ENCODE measurements at regions not wholly inside any gene's neighbourhood (a gene's known extent, or its start where the extent isn't known, plus 50 kb on each side); places are given as distances from the start of the nearest gene placed in this dataset.

DNA sequence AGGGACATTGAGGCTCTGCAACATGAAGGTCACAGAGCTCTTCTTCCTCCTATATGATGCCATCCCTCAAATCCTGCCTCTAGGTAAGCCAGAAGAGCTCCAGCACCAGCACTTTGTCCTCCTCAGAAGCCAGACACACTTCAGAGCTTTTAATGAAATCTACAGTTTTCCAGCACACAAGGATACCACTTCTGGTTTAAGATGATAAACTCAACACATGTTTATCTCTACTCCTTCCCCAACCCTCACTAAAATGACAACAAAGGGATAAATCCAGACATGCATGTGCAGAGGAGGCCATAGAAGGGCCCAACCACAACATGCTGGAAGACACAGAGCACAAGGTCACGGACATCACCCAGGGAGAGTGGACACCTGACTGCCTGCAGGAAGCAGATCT lies 195.3 kb downstream of the USP12 start:
- no peaks in the 10 kb centered on the region for H3K4me1 Mint-ChIP-seq (ENCODE audit: unreplicated experiment)
- no peak overlapping the region for H3K4me3 Mint-ChIP-seq
- no peaks in the 10 kb centered on the region for H3K9me3 Mint-ChIP-seq
- H3K27ac Mint-ChIP-seq = no peak overlapping the region
- no peak for DNase-seq (ENCODE audit: extremely low spot score, unreplicated experiment)
- H3K36me3 Mint-ChIP-seq = no peaks in the 10 kb centered on the region
- TF ChIP-seq, protein P1, sequence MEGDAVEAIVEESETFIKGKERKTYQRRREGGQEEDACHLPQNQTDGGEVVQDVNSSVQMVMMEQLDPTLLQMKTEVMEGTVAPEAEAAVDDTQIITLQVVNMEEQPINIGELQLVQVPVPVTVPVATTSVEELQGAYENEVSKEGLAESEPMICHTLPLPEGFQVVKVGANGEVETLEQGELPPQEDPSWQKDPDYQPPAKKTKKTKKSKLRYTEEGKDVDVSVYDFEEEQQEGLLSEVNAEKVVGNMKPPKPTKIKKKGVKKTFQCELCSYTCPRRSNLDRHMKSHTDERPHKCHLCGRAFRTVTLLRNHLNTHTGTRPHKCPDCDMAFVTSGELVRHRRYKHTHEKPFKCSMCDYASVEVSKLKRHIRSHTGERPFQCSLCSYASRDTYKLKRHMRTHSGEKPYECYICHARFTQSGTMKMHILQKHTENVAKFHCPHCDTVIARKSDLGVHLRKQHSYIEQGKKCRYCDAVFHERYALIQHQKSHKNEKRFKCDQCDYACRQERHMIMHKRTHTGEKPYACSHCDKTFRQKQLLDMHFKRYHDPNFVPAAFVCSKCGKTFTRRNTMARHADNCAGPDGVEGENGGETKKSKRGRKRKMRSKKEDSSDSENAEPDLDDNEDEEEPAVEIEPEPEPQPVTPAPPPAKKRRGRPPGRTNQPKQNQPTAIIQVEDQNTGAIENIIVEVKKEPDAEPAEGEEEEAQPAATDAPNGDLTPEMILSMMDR (conservative IDR thresholded peaks at IDR 0.05) = no peak
- peaks cover 41% of the 10 kb centered on the region for H3K27me3 Mint-ChIP-seq

DNA sequence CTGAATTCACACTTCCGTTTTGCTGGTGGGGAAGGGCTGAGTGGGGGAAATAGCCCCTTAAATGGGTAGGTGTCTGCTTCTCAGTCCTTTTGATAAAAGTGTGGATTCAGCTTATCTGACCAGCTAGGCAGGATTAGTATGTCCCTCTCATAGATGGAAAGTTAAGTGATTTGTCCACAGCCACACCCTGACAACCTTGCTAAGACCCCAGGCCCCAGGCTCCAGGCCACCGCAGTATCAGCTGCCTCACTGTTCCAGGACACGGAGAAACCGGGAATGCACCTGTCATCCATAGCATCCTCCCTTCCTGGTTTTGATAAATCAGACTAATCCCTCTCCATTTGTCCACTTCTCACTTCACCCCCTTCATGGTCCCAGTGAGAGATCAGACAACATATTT lies 197.7 kb downstream of the USP12 start:
- Mint-ChIP-seq H3K9me3 (no peaks in the 10 kb centered on the region), H3K4me1 (ENCODE audit: unreplicated experiment) (no peaks in the 10 kb centered on the region), H3K36me3 (no peaks in the 10 kb centered on the region), H3K27me3 (peaks cover 40% of the 10 kb centered on the region), H3K27ac (no peak overlapping the region), H3K4me3 (no peak overlapping the region)
- DNase-seq (ENCODE audit: extremely low spot score, unreplicated experiment) = no peak
- TF ChIP-seq, protein P1 (conservative IDR thresholded peaks at IDR 0.05) = no peak

DNA sequence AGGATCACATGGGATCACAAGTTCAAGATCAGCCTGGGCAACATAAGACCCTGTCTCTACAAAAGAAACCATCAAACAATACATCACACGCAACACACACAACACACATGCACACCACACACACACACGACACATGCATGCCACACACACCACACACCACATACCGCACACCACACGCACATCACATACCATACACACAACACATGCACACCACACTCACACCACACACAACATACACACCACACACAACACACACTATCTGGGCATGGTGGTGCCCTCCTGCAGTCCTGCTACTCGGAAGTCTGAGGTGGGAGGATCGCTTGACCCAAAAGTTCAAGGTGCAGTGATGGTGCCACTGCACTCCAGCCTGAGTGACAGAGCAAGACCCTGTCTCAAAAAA lies 198.3 kb downstream of the USP12 start:
- no peak overlapping the region for H3K27ac Mint-ChIP-seq
- TF ChIP-seq, protein P1 (conservative IDR thresholded peaks at IDR 0.05) = no peak
- peaks cover 37% of the 10 kb centered on the region for H3K27me3 Mint-ChIP-seq
- no peak overlapping the region for H3K4me3 Mint-ChIP-seq
- H3K4me1 Mint-ChIP-seq (ENCODE audit: unreplicated experiment) = peaks cover under 1% of the 10 kb centered on the region
- no peaks in the 10 kb centered on the region for H3K9me3 Mint-ChIP-seq
- DNase-seq (ENCODE audit: extremely low spot score, unreplicated experiment) = no peak
- H3K36me3 Mint-ChIP-seq = no peaks in the 10 kb centered on the region

DNA sequence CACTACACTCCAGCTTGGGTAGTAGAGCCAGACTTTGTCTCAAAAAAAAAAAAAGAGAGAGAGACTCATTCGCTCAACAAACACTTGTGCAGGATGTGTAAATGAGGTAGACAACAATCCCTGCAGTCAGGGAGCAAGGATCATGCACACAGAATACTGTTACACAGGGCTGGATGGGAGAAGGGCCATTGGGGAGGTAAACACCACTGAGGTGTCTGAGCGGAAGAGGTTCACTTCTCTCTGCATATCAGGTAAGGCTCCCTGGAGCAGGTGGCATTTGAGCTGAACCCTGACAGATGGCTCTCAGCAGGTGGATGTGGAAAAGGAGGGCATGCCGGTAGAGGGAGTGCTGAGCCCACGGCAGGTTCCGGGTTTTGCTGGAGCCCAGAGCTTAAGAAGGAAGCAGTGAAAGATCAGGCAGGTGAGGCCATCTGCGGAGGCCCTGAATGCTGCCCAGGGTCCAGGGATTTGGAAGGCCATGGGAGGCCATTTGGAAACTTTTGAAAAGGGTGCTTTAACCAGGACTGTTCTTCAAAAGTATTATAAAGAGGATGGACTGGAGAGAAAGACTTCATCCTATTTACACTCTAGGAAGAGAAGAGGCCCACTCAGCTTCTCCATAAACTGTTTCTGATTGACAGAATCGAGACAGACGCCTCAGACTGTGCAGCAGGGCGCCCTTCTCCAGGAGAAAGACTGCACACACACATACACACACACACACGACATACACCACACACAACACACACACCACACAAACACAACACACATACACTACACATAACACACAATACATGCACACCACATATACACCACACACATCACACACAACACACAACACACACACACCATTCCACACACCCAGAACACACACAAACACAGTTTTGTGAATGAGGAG lies 199.4 kb downstream of the USP12 start:
- H3K9me3 Mint-ChIP-seq = no peaks in the 10 kb centered on the region
- H3K36me3 Mint-ChIP-seq = no peaks in the 10 kb centered on the region
- no peak for DNase-seq (ENCODE audit: extremely low spot score, unreplicated experiment)
- no peak overlapping the region for H3K4me3 Mint-ChIP-seq
- peaks cover 9% of the 10 kb centered on the region for H3K4me1 Mint-ChIP-seq (ENCODE audit: unreplicated experiment)
- H3K27ac Mint-ChIP-seq = peak overlapping the region; percentile 28
- TF ChIP-seq, protein P1 (conservative IDR thresholded peaks at IDR 0.05) = peak; percentile 47
- H3K27me3 Mint-ChIP-seq = peaks cover 40% of the 10 kb centered on the region

DNA sequence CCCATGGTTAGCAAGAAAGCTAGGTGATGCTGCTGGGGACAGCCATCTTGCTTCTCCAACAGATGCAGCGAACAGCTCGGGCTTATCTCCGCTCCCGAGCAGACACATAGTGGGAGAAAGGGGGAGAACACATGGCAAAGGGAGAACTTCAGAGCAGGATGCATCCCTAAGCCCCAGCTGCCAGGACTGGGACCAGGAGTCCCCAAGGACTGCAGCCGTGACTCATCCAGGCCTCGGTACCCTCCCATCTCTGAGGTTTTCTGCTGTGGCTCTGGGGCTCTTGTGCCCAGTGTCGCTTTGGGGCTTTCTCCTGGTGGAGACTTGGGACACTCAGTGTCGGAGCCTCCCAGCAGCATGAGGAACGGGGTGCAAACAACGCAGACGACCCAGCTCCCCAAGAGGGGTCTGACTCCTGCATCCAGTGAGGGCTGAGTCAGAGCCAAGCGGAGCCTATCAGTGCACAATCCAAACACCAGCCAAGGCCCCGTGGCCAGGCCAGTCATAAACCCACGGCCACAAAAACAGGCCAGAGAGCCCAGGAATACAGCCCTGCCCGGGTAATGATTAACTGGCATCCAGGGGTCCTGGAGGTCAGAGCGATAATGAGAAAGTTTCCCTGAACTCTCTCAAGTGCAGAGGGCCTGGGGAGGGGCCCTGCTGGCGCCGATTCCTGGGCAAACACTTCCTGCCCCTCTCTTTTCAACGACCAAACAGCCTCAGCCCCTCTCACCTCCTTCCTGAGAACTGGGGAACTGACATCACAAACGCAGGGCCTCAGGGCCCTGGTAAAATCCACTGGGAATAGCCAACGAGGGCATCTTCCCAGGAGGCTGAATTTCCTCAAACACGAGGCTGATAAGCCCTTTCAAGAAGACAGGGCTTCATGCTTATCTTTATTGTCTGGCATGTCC lies 202.9 kb downstream of the USP12 start:
- no peak for DNase-seq (ENCODE audit: extremely low spot score, unreplicated experiment)
- Mint-ChIP-seq H3K4me3 (no peak overlapping the region), H3K27ac (peak overlapping the region; percentile 61), H3K9me3 (no peaks in the 10 kb centered on the region), H3K27me3 (peaks cover 47% of the 10 kb centered on the region), H3K36me3 (no peaks in the 10 kb centered on the region), H3K4me1 (ENCODE audit: unreplicated experiment) (peaks cover 15% of the 10 kb centered on the region)
- TF ChIP-seq, protein P1 (conservative IDR thresholded peaks at IDR 0.05) = no peak
